ENCODE measurements at regions not wholly inside any gene's neighbourhood (a gene's known extent, or its start where the extent isn't known, plus 50 kb on each side); places are given as distances from the start of the nearest gene placed in this dataset.

- Histone ChIP-seq H3K27ac (ENCODE audit: low read depth in 1 of 2, low read length in 2 of 2) (no peak overlapping the region), H3K9me3 (replicated peaks in 1 of 2; ENCODE audit: control insufficient read depth in 1 of 2, insufficient read depth in 1 of 2, low read length in 2 of 2) (peaks cover 0 to 4% of the 10 kb centered on the region in 2 donors), H3K27me3 (ENCODE audit: control insufficient read depth in 2 of 2, insufficient read depth in 2 of 2, low read length in 2 of 2) (no peaks in the 10 kb centered on the region), H3K36me3 (replicated peaks in 1 of 2; ENCODE audit: control insufficient read depth in 1 of 2, insufficient read depth in 2 of 2, low read length in 2 of 2) (no peaks in the 10 kb centered on the region), H4K20me1 (ENCODE audit: insufficient read depth, low read length) (no peaks in the 10 kb centered on the region), H2AFZ (ENCODE audit: insufficient read depth, low read depth, low read length, poor library complexity, severe bottlenecking) (no peak overlapping the region), H3K4me2 (replicated peaks; ENCODE audit: extremely low read depth, low read length, poor library complexity, severe bottlenecking) (no peak overlapping the region), H3K4me3 (replicated peaks in 1 of 3; ENCODE audit: low read depth in 2 of 3, low read length in 3 of 3) (no peak overlapping the region), H3K79me2 (ENCODE audit: insufficient read depth, low read length) (no peaks in the 10 kb centered on the region), H3K4me1 (ENCODE audit: control insufficient read depth in 1 of 2, insufficient read depth in 2 of 2, low read length in 2 of 2) (no peaks in the 10 kb centered on the region), H3K9ac (ENCODE audit: insufficient read depth, low read length, poor library complexity, severe bottlenecking) (no peak overlapping the region)
- no CpG with 5 or more reads among the region's 4 CpGs for WGBS (ENCODE audit: insufficient coverage)
- no peak for DNase-seq
- Mint-ChIP-seq H3K9me3 (peaks cover 0 to 3% (median 0%) of the 10 kb centered on the region in 7 donors), H3K27me3 (ENCODE audit: low read depth in 3 of 3) (no peaks in the 10 kb centered on the region), H3K4me3 (no peak overlapping the region), H3K27ac (no peak overlapping the region), H3K36me3 (no peaks in the 10 kb centered on the region), H3K4me1 (no peaks in the 10 kb centered on the region)
- TF ChIP-seq, protein P1, sequence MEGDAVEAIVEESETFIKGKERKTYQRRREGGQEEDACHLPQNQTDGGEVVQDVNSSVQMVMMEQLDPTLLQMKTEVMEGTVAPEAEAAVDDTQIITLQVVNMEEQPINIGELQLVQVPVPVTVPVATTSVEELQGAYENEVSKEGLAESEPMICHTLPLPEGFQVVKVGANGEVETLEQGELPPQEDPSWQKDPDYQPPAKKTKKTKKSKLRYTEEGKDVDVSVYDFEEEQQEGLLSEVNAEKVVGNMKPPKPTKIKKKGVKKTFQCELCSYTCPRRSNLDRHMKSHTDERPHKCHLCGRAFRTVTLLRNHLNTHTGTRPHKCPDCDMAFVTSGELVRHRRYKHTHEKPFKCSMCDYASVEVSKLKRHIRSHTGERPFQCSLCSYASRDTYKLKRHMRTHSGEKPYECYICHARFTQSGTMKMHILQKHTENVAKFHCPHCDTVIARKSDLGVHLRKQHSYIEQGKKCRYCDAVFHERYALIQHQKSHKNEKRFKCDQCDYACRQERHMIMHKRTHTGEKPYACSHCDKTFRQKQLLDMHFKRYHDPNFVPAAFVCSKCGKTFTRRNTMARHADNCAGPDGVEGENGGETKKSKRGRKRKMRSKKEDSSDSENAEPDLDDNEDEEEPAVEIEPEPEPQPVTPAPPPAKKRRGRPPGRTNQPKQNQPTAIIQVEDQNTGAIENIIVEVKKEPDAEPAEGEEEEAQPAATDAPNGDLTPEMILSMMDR (IDR thresholded peaks at IDR 0.05) = no peak
- intact Hi-C loops (cut with micrococcal nuclease) = no loop called here
Measured at GRCh38 chr13:85976242-85976641, 177.0 kb upstream of the SLITRK6 start.

DNA sequence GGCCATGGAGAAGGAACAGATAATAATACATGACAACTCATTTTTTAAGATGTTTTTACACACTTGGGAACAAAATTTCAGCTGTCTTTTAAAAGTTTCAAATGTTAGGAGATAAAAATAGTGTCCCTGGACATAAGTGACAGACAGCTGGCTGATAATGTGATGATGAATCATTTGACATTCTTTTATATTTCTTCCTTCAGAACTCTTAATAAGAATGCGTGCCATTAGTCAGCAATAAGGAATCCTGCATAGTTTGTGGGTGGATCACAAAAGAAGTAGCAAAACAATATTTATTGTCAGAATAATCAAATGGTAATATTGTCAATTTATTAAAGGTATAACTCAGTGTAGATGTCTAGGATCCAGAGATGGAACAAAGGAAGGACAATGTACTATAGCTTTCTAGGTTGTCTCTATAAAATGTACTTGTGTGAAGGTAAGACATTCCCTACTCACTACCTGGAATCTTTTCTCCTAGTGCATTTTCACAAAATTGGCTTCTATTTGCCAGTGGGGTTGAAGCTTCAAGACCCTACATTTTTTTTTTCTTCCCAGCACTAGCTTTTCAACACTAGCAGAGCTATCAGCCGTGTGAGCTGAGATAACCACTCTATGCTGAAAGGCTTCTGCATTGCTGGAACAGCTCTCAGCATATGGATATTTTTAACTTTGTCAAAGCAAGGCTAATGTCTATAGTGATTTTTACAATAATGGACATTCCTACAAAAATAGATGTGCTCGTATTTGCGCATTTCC lies 175.6 kb upstream of the SLITRK6 start:
- no peak overlapping the region for H2AFZ ChIP-seq (ENCODE audit: insufficient read depth, low read depth, low read length, poor library complexity, severe bottlenecking)
- no peak overlapping the region for H3K4me2 ChIP-seq (replicated peaks; ENCODE audit: extremely low read depth, low read length, poor library complexity, severe bottlenecking)
- no CpG with 5 or more reads among the region's 4 CpGs for WGBS (ENCODE audit: insufficient coverage)
- no peaks in the 10 kb centered on the region for H3K36me3 ChIP-seq (replicated peaks in 1 of 2; ENCODE audit: control insufficient read depth in 1 of 2, insufficient read depth in 2 of 2, low read length in 2 of 2)
- H3K79me2 ChIP-seq (ENCODE audit: insufficient read depth, low read length) = no peaks in the 10 kb centered on the region
- no peaks in the 10 kb centered on the region for H4K20me1 ChIP-seq (ENCODE audit: insufficient read depth, low read length)
- H3K4me1 Mint-ChIP-seq = no peaks in the 10 kb centered on the region
- no peaks in the 10 kb centered on the region for H3K4me1 ChIP-seq (ENCODE audit: control insufficient read depth in 1 of 2, insufficient read depth in 2 of 2, low read length in 2 of 2)
- H3K27ac ChIP-seq (ENCODE audit: low read depth in 1 of 2, low read length in 2 of 2) = no peak overlapping the region
- no peak for DNase-seq
- no peak overlapping the region for H3K4me3 ChIP-seq (replicated peaks in 1 of 3; ENCODE audit: low read depth in 2 of 3, low read length in 3 of 3)
- H3K27me3 Mint-ChIP-seq (ENCODE audit: low read depth in 3 of 3) = no peaks in the 10 kb centered on the region
- H3K9ac ChIP-seq (ENCODE audit: insufficient read depth, low read length, poor library complexity, severe bottlenecking) = no peak overlapping the region
- H3K9me3 Mint-ChIP-seq = peaks cover 0 to 3% (median 0%) of the 10 kb centered on the region in 7 donors
- no peak overlapping the region for H3K4me3 Mint-ChIP-seq
- no peak overlapping the region for H3K27ac Mint-ChIP-seq
- H3K27me3 ChIP-seq (ENCODE audit: control insufficient read depth in 2 of 2, insufficient read depth in 2 of 2, low read length in 2 of 2) = no peaks in the 10 kb centered on the region
- intact Hi-C loops (cut with micrococcal nuclease) = no loop called here
- H3K9me3 ChIP-seq (replicated peaks in 1 of 2; ENCODE audit: control insufficient read depth in 1 of 2, insufficient read depth in 1 of 2, low read length in 2 of 2) = no peaks in the 10 kb centered on the region
- H3K36me3 Mint-ChIP-seq = no peaks in the 10 kb centered on the region
- TF ChIP-seq, protein P1 (IDR thresholded peaks at IDR 0.05) = no peak

Data from CD14-positive monocyte (primary cell).